NCI-H187 treated with DMSO at 0.1 percent for 48 hours (cell line): ENCODE measurements at regions not wholly inside any gene's neighbourhood (a gene's known extent, or its start where the extent isn't known, plus 50 kb on each side); places are given as distances from the start of the nearest gene placed in this dataset.
"Not testable (repeated sequence)": the region's sequence is repeated elsewhere in the genome, so short reads cannot be mapped to it uniquely, and the experiment has no call there.

Experiments used
- DNase-seq: peaks from one replicate; lab custom pipeline; 2025; lab: John Stamatoyannopoulos, UW

DNA sequence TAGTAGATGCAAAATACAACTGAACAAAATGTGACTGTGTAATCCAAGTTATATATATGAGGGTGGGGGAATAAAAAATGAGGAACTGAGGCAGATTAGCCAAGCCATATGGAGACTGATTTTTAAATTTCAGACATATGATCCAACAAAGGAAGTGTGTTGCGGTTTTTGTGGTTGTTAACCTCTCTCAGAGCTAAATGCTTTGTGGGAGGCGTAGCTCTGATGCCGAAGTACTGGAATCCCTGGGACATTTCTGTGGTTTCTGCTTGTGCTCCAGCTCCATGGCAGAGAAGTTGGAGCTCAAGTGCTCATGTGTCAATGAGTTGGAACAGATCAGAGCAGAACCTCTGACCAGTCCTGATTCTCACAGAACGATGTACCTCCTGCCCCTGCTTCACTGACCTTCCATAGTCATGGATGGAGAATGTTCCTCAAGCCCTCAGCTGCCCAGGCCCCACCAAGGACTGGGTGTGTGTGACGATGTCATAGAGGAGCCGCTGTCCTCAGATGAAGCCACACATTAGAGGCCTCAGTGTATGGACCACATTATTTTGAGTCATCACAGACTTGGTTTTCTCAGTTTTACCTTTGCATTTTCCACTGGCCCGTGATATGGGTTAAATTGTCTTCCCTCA is 107.6 kb downstream of the SOX1 start:
- DNase-seq = no peak

GRCh38 chr13:112175162-112176075 is 108.5 kb downstream of the SOX1 start:
- no peak for DNase-seq

GRCh38 chr13:112176141-112177119 is 109.5 kb downstream of the SOX1 start:
- DNase-seq = not testable (repeated sequence)

DNA sequence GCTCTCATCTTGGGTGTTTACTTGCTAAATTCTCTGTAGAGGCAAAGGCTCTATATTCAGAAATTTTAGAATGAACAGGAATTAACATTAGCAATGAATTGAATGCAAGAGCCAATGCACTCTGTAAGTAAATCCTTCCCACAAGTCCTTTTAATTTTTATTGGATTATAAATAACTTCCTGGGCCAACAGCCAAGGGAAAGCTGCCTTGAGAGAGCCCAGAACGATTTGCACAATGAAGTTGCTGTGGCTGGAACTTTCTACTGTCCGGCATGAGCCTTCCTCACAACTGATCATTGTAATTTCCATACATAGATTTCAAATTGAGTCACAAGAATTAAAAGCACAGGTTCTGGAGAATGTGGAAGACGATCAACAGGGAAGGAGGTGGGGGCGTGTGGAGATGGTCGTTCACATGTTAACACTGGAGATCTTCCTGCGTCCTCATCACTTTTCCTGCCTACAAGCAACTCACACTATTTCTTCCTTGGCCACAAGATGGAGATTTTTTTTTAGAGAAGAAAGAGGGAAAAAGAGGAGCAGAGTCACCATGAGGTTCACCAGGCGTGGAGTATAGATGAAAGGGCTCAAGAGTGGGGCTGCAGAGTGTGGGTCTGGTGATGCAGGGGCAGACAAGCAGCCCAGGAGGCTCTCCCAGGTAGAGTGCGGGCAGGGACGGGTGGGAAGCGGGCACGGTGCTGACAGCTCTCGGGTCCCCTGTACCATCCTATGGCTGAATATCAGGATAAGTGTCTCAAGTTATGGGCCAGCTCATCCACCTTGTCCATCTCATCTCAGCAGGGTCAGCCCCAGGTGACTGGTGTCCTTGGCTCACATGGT is 110.7 kb downstream of the SOX1 start:
- no peak for DNase-seq

DNA sequence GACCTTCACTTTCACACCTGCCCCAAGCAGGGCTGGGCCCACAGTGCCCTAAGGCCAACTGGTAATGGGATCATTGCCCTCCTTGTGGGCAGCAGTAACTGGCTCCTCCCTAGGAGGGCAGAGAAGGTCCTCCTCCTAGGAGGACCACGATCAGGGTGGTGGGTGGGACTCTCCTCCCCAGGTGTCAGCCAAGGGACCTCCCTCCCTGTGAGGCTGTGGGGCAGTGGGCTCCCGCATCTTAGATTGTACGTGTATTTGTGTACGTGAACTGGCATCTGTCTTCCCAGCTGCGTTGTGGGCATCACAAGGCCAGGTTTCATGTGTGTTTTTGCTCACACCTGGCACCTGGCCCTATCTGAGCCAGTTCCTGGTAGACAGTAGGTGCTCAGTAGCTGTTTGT is 111.8 kb downstream of the SOX1 start:
- DNase-seq = no peak

GRCh38 chr13:112179421-112179820 is 112.5 kb downstream of the SOX1 start:
- no peak for DNase-seq

DNA sequence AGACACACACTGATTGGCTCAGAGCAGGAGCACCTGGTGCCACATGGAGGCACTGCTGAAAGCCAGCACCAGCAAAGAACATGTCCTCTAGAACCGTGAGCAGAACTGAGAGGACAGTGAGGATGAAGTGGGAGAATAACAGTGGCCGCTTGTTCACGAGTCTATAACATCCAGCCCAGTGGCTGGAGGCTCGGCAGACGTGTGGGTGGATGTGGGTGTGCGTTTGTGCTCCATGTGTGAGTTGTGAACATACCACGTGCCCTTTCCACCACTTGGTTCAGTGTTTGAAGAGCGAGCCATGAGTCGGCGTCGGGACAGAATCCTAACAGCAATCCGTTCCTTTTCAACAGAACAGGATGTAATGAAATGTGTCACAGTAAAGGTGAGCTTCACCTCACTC is 113.0 kb downstream of the SOX1 start:
- DNase-seq = no peak

GRCh38 chr13:112181336-112182067 is 114.6 kb downstream of the SOX1 start:
- no peak for DNase-seq

- no peak for DNase-seq
Measured at GRCh38 chr13:112182251-112182650, 115.3 kb downstream of the SOX1 start.

- no peak for DNase-seq
Measured at GRCh38 chr13:112182846-112183531, 116.0 kb downstream of the SOX1 start.

- no peak for DNase-seq
Measured at GRCh38 chr13:112183532-112184090, 116.7 kb downstream of the SOX1 start.

DNA sequence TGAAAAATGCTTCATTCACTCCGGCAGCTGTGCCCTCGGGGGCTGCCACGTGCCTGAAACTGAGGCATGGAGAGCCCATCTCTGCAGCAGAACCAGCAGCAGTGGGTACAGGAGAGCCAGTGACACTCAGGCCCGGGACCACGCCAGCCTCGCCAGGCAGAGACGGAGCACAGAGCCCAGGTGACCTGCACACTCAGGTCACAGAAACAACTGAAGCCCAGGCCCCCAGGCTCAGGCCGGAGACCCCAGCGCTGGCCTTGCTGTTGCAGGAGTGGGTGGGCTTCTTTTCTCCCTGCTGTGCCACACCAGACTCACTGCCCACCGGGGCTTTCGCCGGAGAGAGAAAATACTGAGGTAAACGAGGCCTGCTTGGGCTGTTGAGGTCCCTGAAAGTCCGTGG is 117.3 kb downstream of the SOX1 start:
- no peak for DNase-seq

- DNase-seq = no peak
Measured at GRCh38 chr13:112184851-112185371, 118.0 kb downstream of the SOX1 start.

GRCh38 chr13:112185466-112185865 is 118.5 kb downstream of the SOX1 start:
- DNase-seq = no peak

- no peak for DNase-seq
Measured at GRCh38 chr13:112186091-112186490, 119.1 kb downstream of the SOX1 start.

DNA sequence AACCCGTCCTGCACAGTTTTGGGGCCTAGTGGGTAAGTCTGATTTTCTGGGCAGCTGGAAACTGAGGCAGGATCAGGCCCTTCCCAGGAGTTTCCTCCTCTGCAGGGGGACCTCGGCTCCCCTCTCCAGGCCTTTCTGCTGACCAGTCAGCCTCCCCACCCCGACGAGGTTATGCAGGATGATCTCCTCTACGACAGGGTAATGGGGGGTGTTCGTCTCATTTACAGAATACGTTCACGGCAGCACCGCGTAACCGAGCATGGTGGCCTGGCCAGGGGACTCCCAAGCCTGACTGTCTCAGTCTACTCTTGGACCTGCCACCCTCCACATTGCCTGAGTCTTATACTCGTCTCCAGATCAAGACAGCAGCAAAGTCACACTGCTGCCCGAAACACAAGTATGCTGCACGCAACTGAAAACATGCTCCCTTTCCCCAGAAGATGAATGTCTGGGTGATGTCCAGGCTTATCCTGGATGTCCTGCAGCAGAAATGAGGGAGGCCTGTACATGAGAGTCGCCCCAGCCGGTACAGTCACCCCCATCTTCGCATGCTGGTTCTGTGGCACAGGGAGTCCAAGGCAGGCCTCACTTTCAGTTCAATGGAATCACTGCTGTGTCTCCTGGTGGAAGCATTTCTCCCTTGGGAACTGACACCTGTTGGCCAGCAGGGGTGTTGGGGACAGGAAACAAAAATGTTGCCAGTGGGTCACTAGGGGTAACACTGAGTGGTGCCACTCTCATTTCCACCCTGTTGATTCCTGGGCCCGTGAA is 120.8 kb downstream of the SOX1 start:
- no peak for DNase-seq

GRCh38 chr13:112188298-112188610 is 121.3 kb downstream of the SOX1 start:
- no peak for DNase-seq

- DNase-seq = no peak
Measured at GRCh38 chr13:112193463-112194166, 126.7 kb downstream of the SOX1 start.
